Fibroblast of skin of right biceps (primary cell): ENCODE measurements at regions not wholly inside any gene's neighbourhood (a gene's known extent, or its start where the extent isn't known, plus 50 kb on each side); places are given as distances from the start of the nearest gene placed in this dataset.
A peak's percentile ranks its signal among the peaks of the same experiment; 100 is the strongest.
"Not testable (repeated sequence)": the region's sequence is repeated elsewhere in the genome, so short reads cannot be mapped to it uniquely, and the experiment has no call there.

Source experiments
- DNase-seq: peaks from one replicate; pipeline ENCODE4 v3.0.0-alpha.2; 2013

- DNase-seq: peak; percentile 21
Measured at GRCh38 chr6:14877758-14878157, 368.1 kb upstream of the JARID2 start.

- no peak for DNase-seq
Measured at GRCh38 chr6:14880052-14880451, 365.8 kb upstream of the JARID2 start.

- DNase-seq: no peak
Measured at GRCh38 chr6:14880677-14881076, 365.2 kb upstream of the JARID2 start.

- DNase-seq: peak; percentile 63
Measured at GRCh38 chr6:14881398-14881797, 364.5 kb upstream of the JARID2 start.

- no peak for DNase-seq
Measured at GRCh38 chr6:14882394-14883026, 363.4 kb upstream of the JARID2 start.

- DNase-seq: peak; percentile 42
Measured at GRCh38 chr6:14883921-14884320, 361.9 kb upstream of the JARID2 start.

- peak; percentile 17 for DNase-seq
Measured at GRCh38 chr6:14885498-14885897, 360.4 kb upstream of the JARID2 start.

GRCh38 chr6:14887181-14887580 is 358.7 kb upstream of the JARID2 start:
- no peak for DNase-seq

- DNase-seq: no peak
Measured at GRCh38 chr6:14887986-14888574, 357.8 kb upstream of the JARID2 start.

- no peak for DNase-seq
Measured at GRCh38 chr6:14888575-14889000, 357.3 kb upstream of the JARID2 start.

GRCh38 chr6:14889188-14889587 is 356.7 kb upstream of the JARID2 start:
- no peak for DNase-seq

- DNase-seq: no peak
Measured at GRCh38 chr6:14889611-14890593, 356.0 kb upstream of the JARID2 start.

- not testable (repeated sequence) for DNase-seq
Measured at GRCh38 chr6:14891820-14892375, 354.0 kb upstream of the JARID2 start.

GRCh38 chr6:14894105-14894504 is 351.8 kb upstream of the JARID2 start:
- DNase-seq: no peak

GRCh38 chr6:14896475-14896874 is 349.4 kb upstream of the JARID2 start:
- no peak for DNase-seq

- no peak for DNase-seq
Measured at GRCh38 chr6:14897831-14898230, 348.0 kb upstream of the JARID2 start.

- not testable (repeated sequence) for DNase-seq
Measured at GRCh38 chr6:14899441-14899840, 346.4 kb upstream of the JARID2 start.

GRCh38 chr6:14900919-14901318 is 344.9 kb upstream of the JARID2 start:
- DNase-seq: no peak

GRCh38 chr6:14903176-14904038 is 342.5 kb upstream of the JARID2 start:
- DNase-seq: no peak

- no peak for DNase-seq
Measured at GRCh38 chr6:14905201-14905600, 340.7 kb upstream of the JARID2 start.

- DNase-seq: no peak
Measured at GRCh38 chr6:14906621-14907020, 339.2 kb upstream of the JARID2 start.
